ENCODE measurements at regions not wholly inside any gene's neighbourhood (a gene's known extent, or its start where the extent isn't known, plus 50 kb on each side); places are given as distances from the start of the nearest gene placed in this dataset.
A peak's percentile ranks its signal among the peaks of the same experiment; 100 is the strongest.

- DNase-seq = no peak
Observed at GRCh38 chr14:84655014-84655413, 874.9 kb upstream of the FLRT2 start.

- DNase-seq = peak; percentile 29
Observed at GRCh38 chr14:84657911-84658310, 872.0 kb upstream of the FLRT2 start.

- no peak for DNase-seq
Observed at GRCh38 chr14:84670796-84671195, 859.1 kb upstream of the FLRT2 start.

- DNase-seq = no peak
Observed at GRCh38 chr14:84671776-84672175, 858.2 kb upstream of the FLRT2 start.

GRCh38 chr14:84674636-84675035, 855.3 kb upstream of the FLRT2 start:
- no peak for DNase-seq

GRCh38 chr14:84686550-84686949, 843.4 kb upstream of the FLRT2 start:
- no peak for DNase-seq

- no peak for DNase-seq
Observed at GRCh38 chr14:84688297-84689025, 841.5 kb upstream of the FLRT2 start.

GRCh38 chr14:84694161-84694560, 835.8 kb upstream of the FLRT2 start:
- DNase-seq = no peak

- no peak for DNase-seq
Observed at GRCh38 chr14:84704601-84705000, 825.3 kb upstream of the FLRT2 start.

- no peak for DNase-seq
Observed at GRCh38 chr14:84707830-84708229, 822.1 kb upstream of the FLRT2 start.

GRCh38 chr14:84708865-84709264, 821.1 kb upstream of the FLRT2 start:
- DNase-seq = no peak

- no peak for DNase-seq
Observed at GRCh38 chr14:84726471-84726870, 803.5 kb upstream of the FLRT2 start.

GRCh38 chr14:84749191-84749955, 780.6 kb upstream of the FLRT2 start:
- no peak for DNase-seq

GRCh38 chr14:84750284-84750683, 779.7 kb upstream of the FLRT2 start:
- DNase-seq = no peak

GRCh38 chr14:84750763-84751554, 779.0 kb upstream of the FLRT2 start:
- DNase-seq = no peak

GRCh38 chr14:84751745-84752144, 778.2 kb upstream of the FLRT2 start:
- DNase-seq = no peak

GRCh38 chr14:84760489-84761126, 769.3 kb upstream of the FLRT2 start:
- no peak for DNase-seq

- no peak for DNase-seq
Observed at GRCh38 chr14:84767434-84767833, 762.5 kb upstream of the FLRT2 start.

GRCh38 chr14:84770030-84770429, 759.9 kb upstream of the FLRT2 start:
- no peak for DNase-seq

- no peak for DNase-seq
Observed at GRCh38 chr14:84777356-84777755, 752.6 kb upstream of the FLRT2 start.

GRCh38 chr14:84782902-84783301, 747.0 kb upstream of the FLRT2 start:
- DNase-seq = no peak

- no peak for DNase-seq
Observed at GRCh38 chr14:84783511-84783910, 746.4 kb upstream of the FLRT2 start.

Measured in renal pelvis (tissue), 1 donor.